Activated naive CD4-positive, alpha-beta T cell treated with anti-CD3 and anti-CD28 coated beads, Interleukin-2, amount 50 U/mL, for 16 hours (primary cell): ENCODE measurements at regions not wholly inside any gene's neighbourhood (a gene's known extent, or its start where the extent isn't known, plus 50 kb on each side); places are given as distances from the start of the nearest gene placed in this dataset.

Experiments
- DNase-seq: peaks from one replicate; pipeline ENCODE4 v3.0.0-alpha.2; 2020

DNA sequence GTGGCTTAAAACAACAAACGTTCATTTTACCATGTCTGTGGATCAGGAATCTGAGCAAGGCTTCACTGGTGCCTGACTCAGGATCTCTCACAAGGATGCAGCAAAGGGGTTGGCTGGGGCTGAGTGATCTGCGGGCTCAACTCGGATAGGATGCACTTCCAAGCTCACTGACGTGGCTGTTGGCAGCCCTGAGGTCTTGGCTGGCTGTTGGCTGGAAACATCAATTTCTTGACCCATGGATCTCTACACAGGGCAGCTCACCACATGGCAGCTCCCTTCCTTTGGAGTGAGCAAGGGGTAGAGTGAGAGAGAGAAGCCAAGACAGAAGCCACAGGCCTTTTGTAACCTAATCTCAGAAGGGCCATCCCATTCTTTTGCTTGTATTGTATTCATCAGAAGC lies 202.1 kb downstream of the NXNL2 start:
- DNase-seq: no peak

DNA sequence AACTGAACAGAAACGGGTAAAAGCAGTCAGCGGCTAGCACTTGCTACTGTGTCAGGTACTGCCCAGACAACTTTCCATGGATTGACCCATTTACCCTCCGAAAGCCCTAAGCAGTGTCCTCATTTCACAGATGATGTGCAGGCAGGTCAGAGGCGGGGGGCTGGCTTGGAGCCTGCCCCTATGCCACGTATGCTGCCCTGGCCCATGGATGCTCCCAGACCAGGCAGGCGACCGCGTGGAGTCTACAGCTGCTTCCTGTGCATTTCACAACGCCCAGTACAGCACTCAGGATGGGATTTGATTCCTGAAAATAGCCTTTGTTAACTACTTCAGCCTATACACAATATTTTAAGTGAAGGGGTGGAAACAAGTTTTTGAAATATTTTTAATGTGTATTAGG lies 202.9 kb downstream of the NXNL2 start:
- no peak for DNase-seq

DNA sequence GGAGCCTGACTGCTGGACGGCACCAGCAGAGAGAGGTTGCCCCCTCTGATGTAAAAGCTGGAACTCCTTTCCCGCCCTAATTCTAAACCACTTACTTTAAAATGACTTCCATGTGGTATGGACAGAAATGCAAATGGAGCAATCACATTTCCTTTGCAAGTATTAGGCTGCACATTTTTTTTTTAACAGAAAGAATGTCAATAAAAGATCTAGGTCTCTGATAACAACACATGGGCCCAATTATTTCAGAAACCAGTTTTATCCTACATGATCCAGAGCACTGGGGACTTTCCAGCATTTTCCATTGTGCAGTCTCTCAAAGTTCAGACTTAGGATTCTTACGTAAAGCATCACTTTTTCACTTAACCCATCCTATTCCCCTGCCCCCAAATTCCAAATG lies 203.7 kb downstream of the NXNL2 start:
- DNase-seq: no peak

DNA sequence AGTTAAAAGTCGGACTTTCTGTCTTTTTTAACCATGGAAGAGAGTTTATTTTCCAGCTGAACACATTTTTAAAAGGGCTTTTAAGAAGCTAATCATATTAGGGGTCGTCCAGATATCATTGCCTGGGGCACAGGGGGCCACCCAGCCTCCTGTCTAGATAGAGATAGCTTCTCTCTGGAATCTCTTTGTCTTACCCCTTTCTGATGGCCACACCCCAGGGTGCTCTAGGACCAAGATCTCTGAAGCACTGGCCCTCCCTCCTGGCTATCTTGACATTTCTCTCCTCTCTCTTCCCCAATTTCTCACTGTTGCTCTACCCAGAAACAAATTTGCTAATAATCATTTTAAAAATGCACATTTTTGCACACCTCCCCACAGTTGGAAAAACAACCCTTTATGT lies 204.4 kb downstream of the NXNL2 start:
- DNase-seq: no peak

DNA sequence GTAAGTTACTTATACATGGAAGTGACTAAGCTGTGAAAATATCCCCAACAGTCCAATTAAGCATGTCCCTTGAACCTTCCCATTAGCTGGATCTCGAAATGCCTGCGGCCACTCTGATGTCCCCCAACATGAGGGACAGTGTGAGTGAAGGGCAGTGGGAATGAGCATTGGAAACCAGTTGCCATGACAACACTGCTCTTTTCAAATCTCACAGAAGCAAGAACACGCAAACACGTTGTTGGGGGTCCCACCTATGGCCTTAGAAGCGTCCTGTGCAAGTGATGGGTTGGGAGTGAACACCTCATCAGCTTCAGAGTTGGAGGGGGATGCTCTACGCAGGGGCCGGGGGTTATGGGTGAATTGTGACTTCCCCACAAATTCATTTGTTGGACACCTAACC lies 205.9 kb downstream of the NXNL2 start:
- no peak for DNase-seq

DNA sequence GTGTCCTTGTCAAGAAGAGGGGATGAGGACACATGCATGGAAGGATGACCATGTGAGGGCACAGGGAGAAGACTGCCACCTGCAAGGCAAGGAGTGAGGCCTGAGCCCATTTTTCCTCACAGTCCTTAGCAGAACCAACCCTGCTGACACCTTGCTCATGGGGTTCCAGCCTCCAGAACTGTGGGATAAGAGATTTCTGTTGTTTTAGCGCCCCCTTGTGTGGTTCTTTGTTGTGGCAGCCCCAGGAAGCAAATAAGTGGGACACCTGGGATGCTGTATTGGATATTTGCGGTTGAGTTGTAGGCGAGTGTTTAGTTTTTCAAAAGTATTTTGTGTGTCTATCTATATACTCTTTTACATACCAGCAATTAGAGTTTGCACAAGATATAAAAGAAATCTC lies 206.4 kb downstream of the NXNL2 start:
- no peak for DNase-seq

DNA sequence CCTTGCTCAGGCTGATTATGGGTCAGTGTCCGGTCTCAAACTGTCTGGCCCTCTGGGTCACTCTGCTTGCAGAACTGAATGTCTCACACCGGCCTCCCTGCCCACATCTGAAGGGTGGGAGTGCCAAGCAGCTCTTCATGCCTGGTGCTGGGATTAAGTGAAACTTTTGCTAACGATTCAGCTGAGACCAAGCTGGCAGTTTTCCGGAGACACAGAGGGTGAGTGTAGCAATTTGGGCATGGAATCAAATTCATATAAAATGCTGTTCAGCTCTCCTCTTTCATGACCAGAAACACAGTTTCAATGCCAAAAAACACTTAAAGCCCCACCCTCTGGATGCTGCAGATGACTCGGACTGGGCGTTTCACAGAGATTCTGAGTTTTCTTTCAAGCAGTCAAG lies 207.5 kb downstream of the NXNL2 start:
- no peak for DNase-seq

DNA sequence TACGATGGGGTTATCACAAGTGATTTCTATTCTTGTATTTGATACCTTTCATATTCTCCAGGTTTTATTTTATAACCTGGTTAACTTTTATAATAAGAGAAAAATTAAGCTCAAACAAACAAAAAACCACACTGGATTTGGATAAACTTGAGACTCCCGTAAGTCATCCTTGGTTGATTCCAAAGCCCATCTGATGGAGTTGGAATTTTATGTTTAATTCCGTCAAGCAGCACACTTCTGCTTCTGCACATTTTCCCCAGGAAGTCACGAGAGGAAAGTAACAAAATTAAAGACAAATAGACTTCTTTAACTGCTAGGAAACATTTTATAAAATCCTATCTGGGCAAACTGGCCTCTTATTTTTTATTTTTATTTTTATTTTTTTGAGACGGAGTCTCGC lies 207.9 kb downstream of the NXNL2 start:
- DNase-seq: no peak

DNA sequence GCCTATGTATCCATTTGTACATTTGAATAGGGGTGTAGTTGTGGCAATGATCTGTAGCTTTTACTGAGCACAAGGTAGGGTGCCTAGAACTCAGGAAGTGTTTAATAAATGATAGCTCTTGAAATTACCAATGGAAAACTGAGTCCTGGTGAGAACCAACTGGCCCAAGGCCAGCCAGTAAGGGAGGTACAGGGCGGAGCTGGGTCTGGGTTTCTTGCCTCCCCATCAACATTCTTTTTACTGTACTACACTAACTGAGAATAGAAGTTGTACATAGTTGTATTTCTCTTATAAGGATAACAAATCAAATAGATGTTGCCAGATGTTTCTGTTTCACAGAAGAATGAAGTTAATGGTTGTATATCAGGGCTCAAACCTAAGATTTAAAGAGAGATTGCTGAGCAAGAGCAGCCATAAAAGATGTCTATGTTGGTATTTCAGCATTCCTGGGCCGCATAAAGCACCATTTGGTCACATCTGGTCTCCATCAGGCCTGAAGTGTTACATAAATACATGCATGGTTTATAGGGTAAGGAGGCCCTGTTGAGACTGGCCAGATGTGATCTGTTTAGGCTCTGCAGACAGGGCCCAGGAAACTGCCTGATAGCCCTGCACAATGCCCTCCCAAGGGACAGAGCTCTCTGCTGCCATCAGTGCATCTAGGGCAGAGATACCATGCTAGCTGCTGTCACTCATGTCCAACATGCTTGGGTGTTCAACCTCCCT lies 210.5 kb downstream of the NXNL2 start:
- no peak for DNase-seq

DNA sequence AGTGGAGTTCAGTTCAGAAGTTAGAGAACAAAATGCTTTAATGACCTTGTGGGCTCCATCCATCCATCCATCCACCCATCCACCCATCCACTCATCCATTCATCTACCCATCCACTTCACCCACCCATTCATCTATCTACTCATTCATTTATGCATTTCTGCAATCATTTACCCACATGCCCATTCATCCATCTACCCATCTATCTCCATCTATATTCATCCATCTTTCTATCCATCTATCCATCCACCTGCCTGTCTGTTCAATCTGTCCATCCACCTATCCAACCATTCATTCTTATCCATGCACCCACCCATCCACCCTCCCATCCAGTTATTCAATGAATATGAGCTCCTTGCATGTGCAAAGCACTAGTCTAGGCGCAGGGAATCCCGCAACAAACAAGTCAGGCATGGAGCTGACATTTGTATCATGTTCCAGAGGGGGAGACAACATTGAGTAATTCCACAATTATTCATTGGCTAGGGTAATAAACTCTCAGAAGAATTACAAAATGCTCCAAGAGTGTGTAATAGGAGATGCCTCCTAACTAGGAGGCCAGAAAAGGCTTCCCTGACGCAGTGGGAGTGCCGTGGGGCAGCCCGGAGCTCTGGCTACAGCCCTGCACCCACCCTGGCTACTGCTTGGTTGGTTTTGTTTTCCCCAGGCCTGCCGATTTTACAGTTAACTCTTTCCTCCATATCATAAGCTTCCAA lies 211.2 kb downstream of the NXNL2 start:
- DNase-seq: no peak

DNA sequence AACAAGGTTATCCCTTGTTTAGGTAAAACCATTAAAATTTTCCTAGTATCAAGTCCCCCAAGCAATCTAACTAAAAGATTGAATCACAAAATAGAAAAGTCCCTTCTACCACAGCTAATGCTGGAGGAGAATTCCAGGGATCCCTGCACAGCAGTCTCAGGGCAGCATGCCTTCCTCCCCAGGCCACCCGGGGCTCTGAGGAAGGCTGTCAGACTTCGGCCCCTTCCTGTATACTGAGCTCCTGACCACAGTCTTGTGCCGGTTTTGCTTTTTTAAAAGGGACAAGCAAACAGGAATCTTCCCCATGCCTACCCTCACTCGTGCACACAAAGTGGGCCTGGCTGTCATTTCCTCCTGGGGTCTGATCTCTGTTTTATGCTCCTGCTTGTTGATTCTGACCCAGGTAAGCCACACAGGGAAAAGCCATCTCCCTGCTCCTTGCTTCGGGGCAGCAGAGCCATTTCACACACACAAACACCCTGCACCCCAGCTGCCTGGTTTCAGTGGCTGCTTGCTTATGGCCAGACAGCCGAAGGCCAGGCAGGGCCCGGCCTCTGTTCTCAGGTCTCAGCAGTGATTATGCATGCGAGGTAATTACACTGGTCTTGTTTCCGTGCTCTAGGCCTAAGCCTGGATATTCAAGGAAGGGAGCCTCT lies 211.9 kb downstream of the NXNL2 start:
- DNase-seq: no peak

DNA sequence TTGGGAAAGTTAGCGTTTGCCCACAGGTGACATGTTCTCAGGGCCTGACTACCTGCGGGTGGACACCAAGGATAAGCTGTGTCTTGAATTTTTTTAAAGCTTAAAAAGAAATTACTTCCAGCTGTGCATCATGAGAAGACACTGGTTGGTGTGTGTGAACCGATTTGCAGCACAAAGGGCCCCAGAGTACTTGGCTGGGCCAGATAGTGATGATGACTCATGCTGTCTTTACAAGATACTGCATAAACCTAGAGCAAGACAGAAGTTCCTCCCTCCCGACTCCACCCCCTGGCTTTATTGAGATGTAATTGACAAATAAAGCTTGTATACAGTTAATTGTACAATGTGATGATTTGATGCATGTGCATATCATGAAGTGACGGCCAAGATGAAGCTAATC lies 212.8 kb downstream of the NXNL2 start:
- DNase-seq: no peak

DNA sequence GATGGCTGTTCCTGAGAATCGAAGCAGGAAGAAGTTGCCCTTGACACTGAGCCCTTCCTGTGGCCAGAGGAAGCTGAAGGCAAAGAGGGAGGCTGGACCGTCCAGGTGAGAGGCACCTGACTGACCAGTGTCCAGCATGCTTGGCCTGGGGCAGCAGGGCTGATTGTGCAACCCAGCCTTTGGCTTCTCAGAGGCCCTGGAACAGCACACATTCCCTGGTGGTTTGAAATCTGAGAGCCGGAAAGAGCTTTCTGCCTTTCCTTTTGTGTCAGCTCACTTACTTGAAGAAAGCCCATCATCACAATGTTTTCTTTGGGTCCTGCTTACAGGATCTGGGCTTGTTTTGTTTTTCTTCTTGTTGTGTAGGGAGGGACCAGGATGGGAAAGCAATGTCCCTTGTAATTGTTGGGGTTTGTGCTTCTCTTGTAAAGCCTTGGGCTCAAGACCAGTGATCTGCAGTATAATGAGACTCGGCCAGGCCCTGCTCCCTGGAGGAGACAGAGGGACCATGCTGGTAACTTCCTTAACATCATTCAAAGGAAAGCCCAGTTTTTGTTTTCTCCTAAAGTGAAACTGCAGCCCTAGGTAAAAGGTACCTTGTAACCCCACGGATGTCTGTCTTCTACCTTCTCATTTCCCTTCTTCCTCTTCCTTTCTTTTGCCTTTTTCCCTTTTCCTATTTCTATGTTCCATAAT lies 213.7 kb downstream of the NXNL2 start:
- DNase-seq: no peak

DNA sequence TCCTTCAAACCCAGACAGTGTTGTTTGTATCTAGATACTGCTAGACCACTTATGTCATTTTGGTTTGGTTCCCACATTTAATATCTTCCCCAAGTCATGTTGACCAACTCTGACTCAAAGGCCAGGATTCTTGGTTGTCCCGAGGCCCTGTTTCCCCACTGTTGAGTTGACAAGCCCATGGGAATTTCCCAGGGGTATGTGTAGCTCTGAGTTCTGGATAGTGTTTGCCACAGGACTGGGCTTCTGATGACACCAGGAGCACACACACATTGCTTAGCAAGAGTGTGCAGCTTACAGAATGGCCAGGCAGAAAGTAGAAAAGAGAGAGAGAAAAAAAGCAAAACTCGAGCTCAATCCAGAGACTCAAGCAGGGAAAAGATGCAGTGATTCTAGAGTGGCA lies 214.4 kb downstream of the NXNL2 start:
- DNase-seq: no peak

DNA sequence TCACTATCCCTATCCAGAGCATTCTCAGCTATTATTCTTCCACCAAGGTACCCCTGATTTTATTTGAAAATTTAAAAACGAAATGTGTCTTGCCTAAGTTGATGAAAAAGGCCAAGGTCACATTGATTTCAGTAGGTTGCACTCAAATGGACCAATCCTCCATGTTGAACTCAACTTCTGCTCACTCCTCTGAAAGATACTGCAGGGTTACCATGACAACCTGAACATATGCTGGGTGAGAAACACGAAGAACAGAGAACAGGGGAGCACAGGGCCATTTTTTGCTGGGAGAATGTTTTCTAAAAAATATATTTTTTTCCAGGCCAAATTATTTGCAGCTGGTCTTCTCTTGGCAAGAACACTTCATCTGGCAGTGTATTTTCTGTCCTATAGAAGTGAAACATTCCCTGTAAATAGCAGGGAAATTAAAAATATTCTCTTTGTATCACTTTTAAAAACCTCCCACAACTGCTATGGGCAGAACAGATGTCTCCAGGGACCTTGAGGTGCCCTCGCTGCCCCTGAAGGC lies 215.9 kb downstream of the NXNL2 start:
- no peak for DNase-seq

DNA sequence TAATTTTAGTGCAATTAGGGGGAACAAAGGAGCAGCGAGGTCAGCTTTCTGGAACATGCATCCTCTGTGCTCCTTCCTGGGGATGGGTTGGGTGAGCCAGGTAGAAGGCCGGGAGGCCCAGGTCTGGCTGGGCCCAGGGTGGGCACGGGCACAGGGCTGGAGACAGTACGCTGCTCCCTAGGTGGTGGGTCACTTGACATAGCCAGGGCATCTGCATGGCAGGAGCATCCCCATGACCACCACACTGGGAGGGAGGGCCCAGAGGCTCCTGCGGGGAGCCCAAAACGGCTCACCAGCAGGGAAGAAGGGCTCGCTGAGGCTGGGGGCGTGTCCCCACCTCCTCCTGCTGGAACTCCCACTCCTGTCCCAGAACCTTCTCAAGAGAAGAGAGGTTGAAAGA lies 216.8 kb downstream of the NXNL2 start:
- DNase-seq: no peak

DNA sequence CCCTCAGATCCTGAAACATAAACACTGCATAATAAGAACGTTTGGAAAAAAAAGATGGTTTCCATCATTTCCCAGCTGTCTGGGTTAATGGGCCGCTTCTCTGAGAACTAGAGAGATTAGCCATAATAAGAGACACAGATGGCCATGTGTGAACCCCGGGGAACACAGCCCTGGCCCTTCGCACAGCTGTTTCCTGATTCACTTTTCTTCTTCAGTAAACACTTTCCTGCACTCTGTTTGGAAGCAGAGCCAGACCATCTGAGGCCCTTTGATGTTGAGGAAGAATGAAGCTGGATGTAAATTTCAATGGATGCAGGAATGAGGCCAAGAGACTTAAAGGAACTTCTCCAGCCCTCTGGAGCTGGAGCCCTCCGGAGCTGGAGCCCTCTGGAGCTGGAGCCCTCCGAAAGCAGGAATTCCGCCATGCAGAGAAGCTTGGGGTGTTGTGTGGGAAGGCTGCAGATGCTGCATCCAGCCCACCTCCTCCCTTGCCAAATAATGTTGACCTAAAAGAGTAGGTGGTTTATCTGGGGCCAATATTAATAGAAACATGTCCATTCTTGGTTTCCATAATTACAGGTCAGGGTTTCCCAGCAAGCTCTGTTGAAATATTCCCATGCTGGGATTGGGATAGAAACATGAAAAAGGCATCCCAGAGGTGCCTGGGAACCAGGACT lies 218.9 kb downstream of the NXNL2 start:
- no peak for DNase-seq

DNA sequence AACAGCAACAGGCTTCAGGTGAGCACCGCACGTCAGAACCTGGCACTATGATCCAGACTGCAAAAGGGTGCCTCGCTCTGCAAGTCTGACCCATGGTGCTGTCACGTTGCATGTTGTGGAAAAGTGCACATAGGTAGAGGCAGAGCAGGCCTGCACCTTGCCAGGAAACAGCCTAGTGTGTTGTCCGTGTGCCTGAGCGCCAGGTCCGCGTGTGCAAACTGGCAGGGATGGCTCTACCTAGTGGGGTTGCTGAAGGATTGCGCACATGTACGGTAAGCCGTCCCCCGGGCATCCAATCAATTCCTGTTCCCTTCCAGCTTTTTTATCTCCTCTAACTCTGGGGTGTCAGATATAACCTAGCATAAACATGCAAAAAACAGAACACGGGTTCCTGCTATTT lies 219.5 kb downstream of the NXNL2 start:
- no peak for DNase-seq

DNA sequence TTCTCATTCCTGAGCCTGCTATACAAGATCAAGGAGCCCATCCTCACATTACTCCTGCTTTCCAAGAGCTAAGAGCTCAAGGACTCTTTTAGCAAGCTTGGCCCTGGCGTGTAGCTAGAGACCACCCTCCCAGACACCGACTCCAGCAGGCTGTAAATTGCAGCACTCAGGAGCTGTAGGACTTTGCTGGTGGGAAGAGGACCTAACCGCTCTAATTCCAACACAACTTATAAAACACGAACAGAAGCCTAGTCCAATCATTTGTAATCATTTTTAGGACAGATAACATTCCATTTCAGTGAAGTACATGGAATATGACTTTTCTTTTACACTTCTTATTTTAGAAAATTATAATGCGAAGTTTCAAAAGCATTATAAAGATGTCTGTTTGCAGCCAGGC lies 219.9 kb downstream of the NXNL2 start:
- DNase-seq: no peak

DNA sequence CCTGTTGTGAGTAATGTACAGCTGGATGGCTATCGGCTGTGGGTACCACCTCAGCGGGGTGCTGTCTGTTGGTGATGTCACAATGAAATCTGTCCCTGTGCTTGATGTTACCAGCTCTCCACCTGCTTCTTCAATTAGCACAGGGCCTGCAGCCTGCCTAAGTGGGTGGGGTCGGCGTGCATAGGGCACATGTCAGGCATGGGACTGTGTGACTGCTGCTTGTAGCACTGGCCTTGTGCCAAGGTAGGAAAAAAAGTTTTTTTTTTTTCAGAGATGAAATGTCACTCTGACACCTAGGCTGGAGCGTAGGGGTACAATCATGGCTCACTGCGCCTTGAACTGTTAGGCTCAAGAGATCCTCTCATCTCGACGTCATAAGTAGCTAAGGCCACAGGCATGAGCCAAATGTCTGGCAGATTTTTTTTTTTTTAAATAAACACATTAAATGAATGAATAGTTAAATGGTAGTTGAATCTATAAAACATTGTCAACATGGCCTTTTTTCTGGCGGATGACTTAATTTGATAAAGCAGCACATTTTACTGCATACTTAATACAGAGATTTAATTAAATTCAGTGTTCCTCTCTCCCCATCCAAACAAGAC lies 222.5 kb downstream of the NXNL2 start:
- DNase-seq: no peak

DNA sequence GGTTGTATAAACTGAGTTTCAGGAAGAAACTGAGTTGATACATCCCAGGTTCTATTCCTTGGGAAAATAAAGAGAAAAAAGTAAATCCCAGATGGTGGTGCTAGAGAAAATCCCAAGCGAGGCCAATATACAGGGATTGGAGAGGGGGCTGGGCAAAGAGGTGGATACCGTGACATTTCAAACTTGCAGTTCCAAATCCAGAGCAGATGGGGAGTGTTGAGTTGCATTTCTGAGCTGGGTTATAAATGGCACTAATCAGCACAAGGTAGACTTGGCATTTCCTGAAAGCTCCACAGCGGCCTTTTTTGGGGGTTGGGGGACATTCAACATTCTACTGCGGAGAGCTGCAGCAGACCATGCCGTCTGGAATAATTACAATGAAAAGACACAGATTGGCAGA lies 224.4 kb downstream of the NXNL2 start:
- DNase-seq: no peak

DNA sequence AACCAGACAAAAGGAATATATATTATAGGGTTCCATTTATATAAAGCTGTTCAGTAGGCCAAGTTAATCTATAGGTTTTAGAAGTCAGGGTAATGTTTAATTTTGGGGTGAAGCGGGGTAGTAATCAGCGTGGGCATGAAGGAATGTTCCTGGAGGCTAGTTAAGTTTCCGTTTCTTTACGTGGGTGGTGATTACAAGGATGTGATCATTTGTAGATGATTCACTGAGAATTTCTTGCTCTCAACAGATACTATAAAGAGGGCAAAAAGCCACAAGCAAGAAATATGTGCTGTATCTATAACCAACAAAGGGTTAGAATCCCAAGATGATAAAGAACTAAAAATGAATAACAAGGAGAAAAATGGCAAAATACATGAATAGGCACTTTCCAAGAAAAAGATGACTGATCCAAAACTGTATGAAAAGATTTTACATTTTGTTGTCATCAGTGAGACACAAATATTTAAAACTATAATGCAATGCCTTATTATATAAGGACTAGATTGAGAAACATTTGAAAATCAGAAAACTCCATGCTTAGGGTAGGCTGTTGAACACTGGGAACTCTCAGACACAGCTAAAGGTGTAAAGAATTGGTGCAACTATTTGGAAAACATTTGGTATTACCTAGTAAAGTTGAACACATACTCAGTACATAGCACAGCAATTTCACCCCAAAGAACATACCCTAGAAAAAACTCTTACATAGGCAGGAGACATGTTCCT lies 224.3 kb upstream of the S1PR3 start:
- DNase-seq: no peak
